ENCODE measurements at regions not wholly inside any gene's neighbourhood (a gene's known extent, or its start where the extent isn't known, plus 50 kb on each side); places are given as distances from the start of the nearest gene placed in this dataset.

GRCh38 chr11:116536416-116536815 lies 236.4 kb downstream of the BUD13 start:
- no peak for ATAC-seq
- DNase-seq: no peak
- no peak overlapping the region for H3K27ac ChIP-seq
- H3K4me3 ChIP-seq: no peak overlapping the region
- no peaks in the 10 kb centered on the region for H3K4me1 ChIP-seq
- TF ChIP-seq, protein P1, sequence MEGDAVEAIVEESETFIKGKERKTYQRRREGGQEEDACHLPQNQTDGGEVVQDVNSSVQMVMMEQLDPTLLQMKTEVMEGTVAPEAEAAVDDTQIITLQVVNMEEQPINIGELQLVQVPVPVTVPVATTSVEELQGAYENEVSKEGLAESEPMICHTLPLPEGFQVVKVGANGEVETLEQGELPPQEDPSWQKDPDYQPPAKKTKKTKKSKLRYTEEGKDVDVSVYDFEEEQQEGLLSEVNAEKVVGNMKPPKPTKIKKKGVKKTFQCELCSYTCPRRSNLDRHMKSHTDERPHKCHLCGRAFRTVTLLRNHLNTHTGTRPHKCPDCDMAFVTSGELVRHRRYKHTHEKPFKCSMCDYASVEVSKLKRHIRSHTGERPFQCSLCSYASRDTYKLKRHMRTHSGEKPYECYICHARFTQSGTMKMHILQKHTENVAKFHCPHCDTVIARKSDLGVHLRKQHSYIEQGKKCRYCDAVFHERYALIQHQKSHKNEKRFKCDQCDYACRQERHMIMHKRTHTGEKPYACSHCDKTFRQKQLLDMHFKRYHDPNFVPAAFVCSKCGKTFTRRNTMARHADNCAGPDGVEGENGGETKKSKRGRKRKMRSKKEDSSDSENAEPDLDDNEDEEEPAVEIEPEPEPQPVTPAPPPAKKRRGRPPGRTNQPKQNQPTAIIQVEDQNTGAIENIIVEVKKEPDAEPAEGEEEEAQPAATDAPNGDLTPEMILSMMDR (IDR thresholded peaks at IDR 0.05): no peak
- H3K27me3 ChIP-seq (ENCODE audit: insufficient read depth in 3 of 3, low read length in 2 of 3): peaks cover 0 to 45% (median 6%) of the 10 kb centered on the region in 3 donors
- H3K9me3 ChIP-seq: no peaks in the 10 kb centered on the region
- no peaks in the 10 kb centered on the region for H3K36me3 ChIP-seq (ENCODE audit: insufficient read depth in 1 of 2, low read depth in 1 of 2)
- intact Hi-C loops (cut with DNase I): no loop called here
- WGBS, 3 donors: 43 to 61% (median 46%) methylated on average over 3 of the region's 3 CpGs

DNA sequence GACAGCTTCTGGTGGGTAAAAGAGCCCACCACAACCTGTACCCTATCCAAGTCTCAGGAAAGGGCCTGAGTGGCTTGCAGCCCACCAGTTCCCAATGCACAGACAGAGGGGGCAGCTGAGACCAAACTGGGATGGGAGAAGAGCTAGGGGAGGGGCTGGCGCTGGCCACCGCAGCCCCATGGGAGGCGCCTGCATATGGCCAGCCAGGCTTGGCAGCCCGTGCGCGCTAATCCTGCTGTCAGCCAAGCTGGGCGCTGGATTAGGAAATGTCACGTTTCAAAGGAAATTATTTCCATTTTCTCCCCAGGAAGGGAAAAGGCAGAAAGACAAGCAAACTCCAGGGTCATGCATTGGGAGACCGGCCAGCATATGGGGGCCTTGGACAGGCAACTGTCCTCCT lies 236.8 kb downstream of the BUD13 start:
- Histone ChIP-seq H3K27me3 (ENCODE audit: insufficient read depth in 3 of 3, low read length in 2 of 3) (peaks cover 0 to 49% (median 6%) of the 10 kb centered on the region in 3 donors), H3K4me3 (no peak overlapping the region), H3K36me3 (ENCODE audit: insufficient read depth in 1 of 2, low read depth in 1 of 2) (no peaks in the 10 kb centered on the region), H3K4me1 (no peaks in the 10 kb centered on the region), H3K27ac (no peak overlapping the region), H3K9me3 (peaks cover under 1% of the 10 kb centered on the region)
- TF ChIP-seq, protein P1 (IDR thresholded peaks at IDR 0.05): no peak
- ATAC-seq (no peak), DNase-seq (no peak)
- WGBS, 3 donors: 18 to 19% (median 18%) methylated on average over 9 of the region's 9 CpGs
- intact Hi-C loops (cut with DNase I): no loop called here

GRCh38 chr11:116535120-116535519 lies 237.7 kb downstream of the BUD13 start:
- no peaks in the 10 kb centered on the region for H3K36me3 ChIP-seq (ENCODE audit: insufficient read depth in 1 of 2, low read depth in 1 of 2)
- ATAC-seq: no peak
- WGBS, 3 donors: 81 to 85% (median 81%) methylated on average over 9 of the region's 9 CpGs
- H3K27ac ChIP-seq: no peak overlapping the region
- TF ChIP-seq, protein P1 (IDR thresholded peaks at IDR 0.05): no peak
- peaks cover 4 to 55% (median 6%) of the 10 kb centered on the region in 3 donors for H3K27me3 ChIP-seq (ENCODE audit: insufficient read depth in 3 of 3, low read length in 2 of 3)
- no peak for DNase-seq
- intact Hi-C loops (cut with DNase I): no loop called here
- peaks cover 5% of the 10 kb centered on the region for H3K9me3 ChIP-seq
- no peak overlapping the region for H3K4me3 ChIP-seq
- H3K4me1 ChIP-seq: no peaks in the 10 kb centered on the region

DNA sequence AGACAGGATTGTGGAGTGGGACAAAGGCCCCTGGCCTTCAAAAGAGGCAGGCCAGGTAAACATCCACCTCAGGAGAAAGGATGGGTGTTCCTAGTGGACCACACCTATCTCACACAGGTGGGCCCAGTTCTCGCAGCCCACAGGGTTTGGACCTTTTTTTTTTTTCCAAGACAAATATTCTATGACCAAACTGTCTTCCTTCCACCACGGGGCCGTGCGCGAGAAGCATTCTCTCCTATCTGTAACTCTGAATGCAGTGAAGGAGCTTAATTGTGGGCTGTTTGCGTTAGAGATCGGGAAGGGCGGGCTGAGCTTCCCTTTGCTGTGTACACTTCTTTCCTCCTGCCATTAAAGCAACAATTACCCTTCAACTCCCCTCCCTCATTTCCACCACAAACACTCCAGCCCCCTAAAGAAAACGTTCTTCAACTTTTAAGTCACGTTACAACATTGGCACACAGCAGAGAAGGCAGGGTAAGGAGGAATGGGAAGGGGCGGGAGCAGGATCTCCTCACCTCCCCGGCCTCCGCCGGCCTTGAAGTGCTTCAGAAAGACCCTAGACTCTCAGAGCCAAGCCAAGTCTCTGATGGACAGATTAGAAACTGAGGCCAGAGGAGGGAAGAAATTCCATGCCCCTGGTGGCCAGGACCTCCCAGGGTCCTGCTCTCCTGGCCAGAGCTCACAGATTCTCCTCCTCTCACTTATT lies 238.4 kb downstream of the BUD13 start:
- Histone ChIP-seq H3K27me3 (ENCODE audit: insufficient read depth in 3 of 3, low read length in 2 of 3) (peaks cover 4 to 56% (median 6%) of the 10 kb centered on the region in 3 donors), H3K4me3 (no peak overlapping the region), H3K36me3 (ENCODE audit: insufficient read depth in 1 of 2, low read depth in 1 of 2) (no peaks in the 10 kb centered on the region), H3K27ac (no peak overlapping the region), H3K9me3 (peaks cover 5% of the 10 kb centered on the region), H3K4me1 (no peaks in the 10 kb centered on the region)
- TF ChIP-seq, protein P1 (IDR thresholded peaks at IDR 0.05): no peak
- intact Hi-C loops (cut with DNase I): no loop called here
- no peak for DNase-seq
- no peak for ATAC-seq
- WGBS, 3 donors: 55 to 61% (median 58%) methylated on average over 14 of the region's 14 CpGs
